Activated CD4-positive, alpha-beta T cell treated with anti-CD3 and anti-CD28 coated beads, Interleukin-2, amount 10 ng/mL, durations not matched to agents 7 days and 5 days (primary cell): ENCODE measurements at regions not wholly inside any gene's neighbourhood (a gene's known extent, or its start where the extent isn't known, plus 50 kb on each side); places are given as distances from the start of the nearest gene placed in this dataset.

Source experiments
- CTCF ChIA-PET: fragments of 350-600 bp; sonication (Branson Sonifier 250); formaldehyde crosslinking; loops from one replicate; lab custom pipeline; 2021; ENCODE audit warnings: antibody characterized with exemption; lab: Charles Lee
- POLR2A ChIA-PET: fragments of 350-600 bp; sonication (Branson Sonifier 250); formaldehyde crosslinking; loops from one replicate; lab custom pipeline; 2021; ENCODE audit warnings: antibody characterized with exemption; lab: Charles Lee
- DNase-seq: peaks from one replicate; pipeline ENCODE4 v3.0.0-alpha.2; 2020
- H3K27ac Mint-ChIP-seq: one replicate; pipeline ENCODE4 v1.8.0; 2021; ENCODE audit warnings: mild to moderate bottlenecking, moderate library complexity, mixed read lengths
- H3K27me3 Mint-ChIP-seq: one replicate; pipeline ENCODE4 v1.8.0; 2021; ENCODE audit warnings: mixed read lengths
- H3K36me3 Mint-ChIP-seq: one replicate; pipeline ENCODE4 v1.8.0; 2021; ENCODE audit warnings: low read depth, mixed read lengths
- H3K4me1 Mint-ChIP-seq: one replicate; pipeline ENCODE4 v1.8.0; 2021; ENCODE audit warnings: mixed read lengths
- H3K4me3 Mint-ChIP-seq: one replicate; pipeline ENCODE4 v1.8.0; 2021; ENCODE audit warnings: mild to moderate bottlenecking, moderate library complexity, mixed read lengths
- H3K9me3 Mint-ChIP-seq: one replicate; pipeline ENCODE4 v1.8.0; 2021; ENCODE audit warnings: mixed read lengths

DNA sequence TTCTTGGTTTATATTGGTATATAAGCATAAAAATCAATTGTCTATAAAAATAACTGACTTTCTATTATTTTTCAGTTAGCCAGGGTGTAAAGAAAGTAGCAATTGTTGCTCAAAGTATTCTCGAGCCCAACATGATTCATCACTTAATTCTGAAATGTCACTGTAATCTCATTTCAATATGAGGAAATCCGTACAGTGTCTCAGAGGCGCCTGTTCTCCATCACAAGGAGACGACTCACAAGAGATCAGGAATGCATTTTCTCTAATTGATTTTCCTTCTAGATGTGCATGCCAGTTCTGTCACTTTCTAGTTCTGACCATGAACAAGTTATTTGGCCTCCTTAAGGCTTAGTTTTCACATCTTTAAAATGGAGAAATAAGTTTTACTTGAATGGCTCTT lies 753.1 kb downstream of the MAFB start:
- no peak for DNase-seq
- H3K36me3 Mint-ChIP-seq = no peaks in the 10 kb centered on the region
- no peak overlapping the region for H3K27ac Mint-ChIP-seq
- H3K9me3 Mint-ChIP-seq = no peaks in the 10 kb centered on the region
- ChIA-PET CTCF (interaction anchor here (0.7 kb wide), 1 partner anchor 112 kb away, joined by 3 read pairs; no protein-coding TSS in a partner anchor), POLR2A (no interaction called here)
- H3K27me3 Mint-ChIP-seq = no peaks in the 10 kb centered on the region
- H3K4me1 Mint-ChIP-seq = no peaks in the 10 kb centered on the region
- no peak overlapping the region for H3K4me3 Mint-ChIP-seq

DNA sequence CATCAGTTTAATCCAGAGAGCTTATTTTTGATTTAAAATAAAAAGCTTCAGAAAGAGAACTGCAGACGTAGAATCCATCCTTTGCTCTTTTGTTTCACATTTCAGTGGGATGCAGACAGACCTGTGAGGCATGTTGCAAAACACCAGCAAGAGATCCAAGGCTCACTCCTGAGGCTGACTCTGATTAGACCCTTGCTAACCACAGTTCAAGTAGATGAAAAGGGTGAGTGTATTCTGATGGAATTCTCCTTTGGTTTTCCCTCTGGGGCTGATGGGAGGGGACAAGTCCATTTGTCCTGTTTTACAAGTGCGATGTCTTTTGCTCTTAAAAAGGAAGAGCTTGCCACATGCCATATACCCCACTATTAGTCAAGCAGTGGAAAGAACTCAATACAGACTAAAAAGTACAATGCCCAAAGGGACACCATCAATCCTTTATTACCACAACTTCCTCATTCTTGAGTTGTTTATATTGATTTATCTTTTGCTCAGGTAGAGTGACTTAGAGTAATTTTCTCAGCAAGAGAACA lies 772.7 kb downstream of the MAFB start:
- Mint-ChIP-seq H3K27ac (no peak overlapping the region), H3K27me3 (no peaks in the 10 kb centered on the region), H3K9me3 (no peaks in the 10 kb centered on the region), H3K4me3 (no peak overlapping the region), H3K36me3 (no peaks in the 10 kb centered on the region), H3K4me1 (no peaks in the 10 kb centered on the region)
- no peak for DNase-seq
- CTCF ChIA-PET = no interaction called here
- POLR2A ChIA-PET = no interaction called here

DNA sequence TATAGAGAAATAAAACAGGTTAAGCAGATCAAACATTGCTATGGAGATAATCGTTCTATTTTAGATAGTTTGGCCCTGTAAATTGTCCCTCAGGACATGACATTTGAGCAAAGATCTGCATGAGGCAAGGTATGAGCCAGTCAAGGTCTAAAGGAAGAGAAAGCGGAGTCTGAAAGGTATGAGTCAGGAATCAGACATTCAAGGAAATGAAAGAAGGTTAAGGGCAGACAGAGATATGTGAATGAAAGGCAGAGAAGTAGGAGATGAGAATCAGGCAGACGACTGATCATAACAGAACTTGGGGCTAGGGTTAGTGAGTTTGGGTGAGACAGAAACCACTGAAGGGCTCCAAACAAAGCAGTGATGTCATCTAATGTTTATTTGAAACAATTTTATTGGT lies 775.8 kb downstream of the MAFB start:
- Mint-ChIP-seq H3K9me3 (no peaks in the 10 kb centered on the region), H3K27ac (no peak overlapping the region), H3K4me1 (no peaks in the 10 kb centered on the region), H3K27me3 (no peaks in the 10 kb centered on the region), H3K36me3 (no peaks in the 10 kb centered on the region), H3K4me3 (no peak overlapping the region)
- CTCF ChIA-PET = no interaction called here
- POLR2A ChIA-PET = no interaction called here
- DNase-seq = no peak

DNA sequence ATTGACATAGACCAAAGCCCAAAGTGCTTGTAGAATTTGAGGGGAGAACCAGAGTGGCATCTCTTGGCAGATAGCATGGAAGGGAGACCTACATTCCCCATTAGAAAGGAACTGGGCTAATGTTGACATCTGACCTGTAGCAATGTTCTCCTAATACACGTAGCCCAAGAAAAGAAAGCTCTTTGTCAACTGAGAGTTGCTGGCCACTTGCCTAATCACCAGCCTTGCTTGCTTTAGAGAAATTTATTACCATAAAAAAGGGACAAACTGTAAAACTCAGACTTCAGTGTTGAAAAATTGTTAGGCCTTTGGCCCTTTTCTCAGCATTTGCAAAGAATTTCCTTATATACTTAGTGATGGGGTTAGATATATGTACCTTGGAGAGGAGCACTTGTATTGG lies 777.5 kb downstream of the MAFB start:
- no peaks in the 10 kb centered on the region for H3K9me3 Mint-ChIP-seq
- no peak overlapping the region for H3K4me3 Mint-ChIP-seq
- no peak for DNase-seq
- H3K4me1 Mint-ChIP-seq = no peaks in the 10 kb centered on the region
- no peak overlapping the region for H3K27ac Mint-ChIP-seq
- ChIA-PET POLR2A (no interaction called here), CTCF (no interaction called here)
- H3K36me3 Mint-ChIP-seq = no peaks in the 10 kb centered on the region
- no peaks in the 10 kb centered on the region for H3K27me3 Mint-ChIP-seq

DNA sequence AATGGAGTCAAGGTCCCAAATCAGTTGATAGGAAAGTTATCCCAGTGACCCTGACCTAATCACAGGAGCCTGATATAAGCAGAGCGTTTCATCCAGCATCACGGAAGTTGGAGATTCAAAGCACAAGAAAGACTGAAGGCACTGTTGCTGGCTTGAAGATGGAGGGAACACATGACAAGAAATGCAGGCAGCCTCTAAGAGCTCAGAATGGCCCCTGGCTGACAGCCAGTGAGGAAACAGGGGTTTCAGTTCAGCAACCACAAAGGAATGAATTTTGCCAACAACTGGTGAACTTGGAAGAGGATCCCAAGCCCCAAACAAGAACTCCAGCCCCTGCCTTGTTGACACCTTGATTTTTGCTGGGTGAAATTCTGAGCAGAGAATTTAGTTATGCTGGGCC lies 778.5 kb downstream of the MAFB start:
- Mint-ChIP-seq H3K4me3 (no peak overlapping the region), H3K27ac (no peak overlapping the region), H3K9me3 (no peaks in the 10 kb centered on the region), H3K36me3 (no peaks in the 10 kb centered on the region), H3K4me1 (no peaks in the 10 kb centered on the region), H3K27me3 (no peaks in the 10 kb centered on the region)
- no peak for DNase-seq
- ChIA-PET CTCF (no interaction called here), POLR2A (no interaction called here)

DNA sequence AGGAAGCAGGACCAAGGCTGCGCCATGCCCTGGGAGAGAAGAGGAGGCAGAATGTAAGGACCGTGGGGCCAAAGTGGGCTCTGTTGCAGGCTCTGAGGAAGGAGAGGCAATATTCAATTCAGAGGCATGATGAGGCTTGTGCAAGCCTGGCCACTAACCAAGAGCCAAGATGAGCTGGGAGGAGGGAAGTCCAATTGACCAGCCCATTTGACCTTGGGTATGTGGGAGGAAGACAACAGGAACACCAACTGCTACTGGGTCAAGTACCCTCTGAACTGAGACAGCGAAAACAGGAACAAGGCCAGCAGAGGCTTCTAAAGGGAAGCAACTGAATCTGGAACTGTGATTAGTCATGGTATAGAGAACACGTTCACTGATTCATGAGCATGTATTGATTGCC lies 779.6 kb downstream of the MAFB start:
- Mint-ChIP-seq H3K4me1 (no peaks in the 10 kb centered on the region), H3K9me3 (no peaks in the 10 kb centered on the region)

DNA sequence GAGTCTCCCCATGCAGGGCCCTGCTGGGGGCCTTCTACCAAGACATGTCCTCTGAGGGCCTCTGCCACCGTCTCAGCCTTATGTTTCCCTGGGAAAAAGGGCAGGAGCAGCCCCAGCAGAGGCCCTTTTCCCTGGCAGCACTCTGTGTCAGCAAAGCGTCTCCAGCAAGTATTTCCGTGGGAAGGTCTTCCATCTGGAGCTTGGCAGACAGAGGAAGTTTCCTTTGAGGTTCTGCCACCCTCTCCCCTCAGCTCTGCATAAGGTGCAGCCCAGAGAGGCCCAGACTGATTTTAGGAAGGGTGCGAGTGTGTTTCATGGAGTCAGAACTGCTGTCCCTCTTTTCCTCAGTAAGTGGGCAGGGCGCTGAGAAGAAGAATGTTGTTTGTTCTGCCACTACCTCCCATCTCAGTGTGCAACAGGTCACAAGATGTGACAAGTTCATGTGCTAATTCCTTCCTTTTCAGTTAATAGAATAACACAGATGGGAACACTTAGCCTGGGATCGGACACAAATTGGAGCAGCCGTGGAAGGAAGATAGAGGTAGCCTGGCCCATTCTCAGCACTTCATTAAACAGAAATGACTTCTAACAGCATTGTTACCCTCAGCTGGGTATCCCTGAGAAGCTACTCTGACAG lies 784.4 kb downstream of the MAFB start:
- no peak overlapping the region for H3K27ac Mint-ChIP-seq
- H3K36me3 Mint-ChIP-seq = no peaks in the 10 kb centered on the region
- POLR2A ChIA-PET = no interaction called here
- H3K27me3 Mint-ChIP-seq = no peaks in the 10 kb centered on the region
- H3K4me1 Mint-ChIP-seq = no peaks in the 10 kb centered on the region
- DNase-seq = no peak
- no peak overlapping the region for H3K4me3 Mint-ChIP-seq
- CTCF ChIA-PET = interaction anchor here (1.1 kb wide), 1 partner anchor 31 kb away, joined by 3 read pairs; no protein-coding TSS in a partner anchor
- no peaks in the 10 kb centered on the region for H3K9me3 Mint-ChIP-seq

More for the DNA sequence above, 779.6 kb downstream of the MAFB start:
- Mint-ChIP-seq H3K27ac (no peak overlapping the region), H3K27me3 (no peaks in the 10 kb centered on the region), H3K4me3 (no peak overlapping the region), H3K36me3 (no peaks in the 10 kb centered on the region)
- no peak for DNase-seq
- POLR2A ChIA-PET = no interaction called here
- CTCF ChIA-PET = no interaction called here

DNA sequence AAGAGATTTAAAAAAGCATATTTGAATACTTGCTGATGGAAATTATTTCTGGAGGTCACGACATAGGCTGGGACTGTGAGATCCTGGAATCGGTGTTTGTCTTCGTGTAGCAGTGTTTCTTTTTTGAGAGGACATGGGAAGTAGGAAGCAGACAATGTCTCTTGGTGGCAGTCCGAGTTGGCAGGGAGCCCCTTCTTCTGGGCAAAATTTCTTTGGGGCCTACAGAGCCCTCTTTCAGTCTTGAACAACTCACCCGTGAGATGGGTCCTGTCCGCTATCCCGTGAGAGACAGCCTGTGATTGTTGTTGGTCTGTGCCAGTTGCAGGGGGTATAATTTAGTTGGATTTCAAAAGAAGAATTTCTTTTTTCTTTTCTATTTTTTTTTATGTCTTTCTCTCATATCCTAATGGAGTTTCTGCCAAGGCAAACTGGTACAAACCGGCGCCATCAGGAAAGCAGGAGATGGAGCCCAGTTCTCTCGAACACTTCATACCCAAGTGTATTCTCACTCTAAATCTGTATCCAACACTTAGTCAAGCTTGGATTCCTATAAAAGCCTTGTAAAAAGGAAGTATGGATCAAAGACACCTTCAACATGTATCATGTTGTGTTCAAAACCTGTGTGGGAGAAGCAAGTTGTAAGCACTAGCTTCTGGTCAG lies 785.1 kb downstream of the MAFB start:
- Mint-ChIP-seq H3K27ac (no peak overlapping the region), H3K9me3 (no peaks in the 10 kb centered on the region), H3K4me1 (no peaks in the 10 kb centered on the region), H3K36me3 (no peaks in the 10 kb centered on the region), H3K4me3 (no peak overlapping the region), H3K27me3 (no peaks in the 10 kb centered on the region)
- ChIA-PET CTCF (interaction anchor here (0.6 kb wide), 1 partner anchor 1987 kb away, joined by 4 read pairs; no protein-coding TSS in a partner anchor), POLR2A (no interaction called here)
- DNase-seq = no peak

DNA sequence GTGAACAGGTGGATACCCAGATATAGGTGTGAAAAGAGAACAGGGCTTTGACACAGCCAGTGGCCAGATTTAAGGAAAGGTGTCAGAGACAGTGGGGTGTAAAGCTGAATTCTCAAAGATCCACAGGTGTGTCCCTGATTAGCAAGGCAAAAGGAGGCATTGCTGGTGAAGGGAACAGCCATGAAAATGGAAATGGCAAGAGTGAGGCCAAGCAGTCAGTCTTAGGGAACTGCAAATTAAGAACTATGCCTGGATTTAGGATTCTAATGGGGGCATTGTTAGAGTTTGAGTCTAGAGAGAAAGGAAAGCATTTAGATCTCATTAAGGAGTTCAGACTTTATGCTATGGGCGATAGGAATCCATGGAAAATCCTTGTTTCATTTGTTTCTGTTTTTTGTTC lies 789.2 kb downstream of the MAFB start:
- no peak for DNase-seq
- CTCF ChIA-PET = no interaction called here
- H3K4me1 Mint-ChIP-seq = no peaks in the 10 kb centered on the region
- H3K9me3 Mint-ChIP-seq = no peaks in the 10 kb centered on the region
- no peak overlapping the region for H3K27ac Mint-ChIP-seq
- H3K36me3 Mint-ChIP-seq = no peaks in the 10 kb centered on the region
- no peaks in the 10 kb centered on the region for H3K27me3 Mint-ChIP-seq
- H3K4me3 Mint-ChIP-seq = no peak overlapping the region
- POLR2A ChIA-PET = no interaction called here

DNA sequence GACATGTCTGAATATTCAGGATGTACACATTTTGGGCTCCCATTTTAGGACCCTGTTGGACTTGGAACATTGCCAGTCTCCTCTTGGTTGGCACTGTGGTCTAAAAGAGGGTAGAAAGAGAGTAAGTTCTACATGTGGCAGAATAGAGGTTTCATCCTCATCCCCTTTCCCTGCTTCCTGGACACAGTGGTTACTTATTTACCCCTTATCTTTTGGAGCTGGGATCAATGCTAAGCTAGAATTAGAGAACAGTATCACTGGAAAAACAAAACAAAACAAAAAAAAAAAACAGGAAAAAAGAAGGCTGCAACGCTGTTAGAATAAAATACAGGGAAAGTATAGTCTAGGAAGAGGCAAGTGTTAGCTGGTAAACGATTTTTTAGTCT lies 790.6 kb downstream of the MAFB start:
- no peaks in the 10 kb centered on the region for H3K9me3 Mint-ChIP-seq
- no peak for DNase-seq
- no peaks in the 10 kb centered on the region for H3K27me3 Mint-ChIP-seq
- no peaks in the 10 kb centered on the region for H3K36me3 Mint-ChIP-seq
- no peaks in the 10 kb centered on the region for H3K4me1 Mint-ChIP-seq
- CTCF ChIA-PET = interaction anchor here (0.6 kb wide), 1 partner anchor 297 kb away, joined by 7 read pairs; no protein-coding TSS in a partner anchor
- H3K4me3 Mint-ChIP-seq = no peak overlapping the region
- POLR2A ChIA-PET = no interaction called here
- no peak overlapping the region for H3K27ac Mint-ChIP-seq

DNA sequence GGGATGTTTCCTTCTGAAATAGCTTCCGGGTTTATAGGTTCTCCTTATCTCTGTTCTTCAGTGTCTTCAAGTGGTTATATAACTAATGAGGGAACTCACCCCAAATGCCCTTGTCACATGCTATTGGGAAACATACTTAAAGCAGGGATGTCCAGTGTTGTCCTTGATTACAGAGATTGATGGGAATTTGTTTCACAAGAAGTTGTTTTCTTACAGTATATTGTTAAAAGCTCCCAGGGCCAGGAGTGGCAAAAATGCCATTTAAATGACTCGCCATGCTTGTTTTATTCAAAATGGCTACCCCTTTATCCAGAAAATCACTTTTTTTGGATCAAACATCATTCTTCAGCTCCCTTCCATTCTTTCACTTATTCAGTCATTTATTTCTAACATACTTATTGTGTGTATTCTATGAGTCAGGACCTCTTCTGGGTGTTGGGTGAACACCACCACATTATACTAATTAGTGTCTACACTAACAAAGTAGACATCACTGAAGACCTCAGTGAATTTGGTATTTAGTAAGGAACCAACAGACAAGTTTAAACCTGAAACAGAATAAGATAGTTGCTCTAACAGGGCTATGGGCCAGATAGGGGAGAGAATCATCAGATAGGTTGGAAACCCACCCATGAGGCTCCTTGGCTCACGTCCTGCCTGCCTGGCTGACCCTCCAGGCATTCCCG lies 791.1 kb downstream of the MAFB start:
- DNase-seq = no peak
- Mint-ChIP-seq H3K27me3 (no peaks in the 10 kb centered on the region), H3K36me3 (no peaks in the 10 kb centered on the region), H3K4me3 (no peak overlapping the region), H3K9me3 (no peaks in the 10 kb centered on the region), H3K4me1 (no peaks in the 10 kb centered on the region), H3K27ac (no peak overlapping the region)
- ChIA-PET POLR2A (no interaction called here), CTCF (no interaction called here)

DNA sequence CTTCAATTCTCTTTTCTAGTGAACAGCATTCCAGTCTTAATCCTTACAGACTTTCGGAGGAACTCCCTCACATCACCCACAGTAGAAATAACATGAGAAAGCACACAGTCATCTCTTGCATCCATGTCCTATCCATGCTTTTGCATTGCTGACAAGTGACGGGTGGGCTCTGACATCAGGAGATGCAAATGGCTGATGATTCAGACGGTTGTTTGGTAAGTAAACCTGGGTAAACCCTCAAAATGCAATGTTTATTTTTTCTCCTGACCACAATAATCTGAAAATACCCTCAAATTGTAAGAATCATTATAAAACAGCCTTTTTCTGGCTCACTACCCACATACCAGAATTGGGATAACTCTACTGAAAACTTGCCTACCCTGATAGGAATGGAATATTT lies 792.0 kb downstream of the MAFB start:
- Mint-ChIP-seq H3K27me3 (no peaks in the 10 kb centered on the region), H3K4me1 (no peaks in the 10 kb centered on the region), H3K4me3 (no peak overlapping the region), H3K36me3 (no peaks in the 10 kb centered on the region), H3K9me3 (no peaks in the 10 kb centered on the region), H3K27ac (no peak overlapping the region)
- ChIA-PET POLR2A (no interaction called here), CTCF (no interaction called here)
- no peak for DNase-seq

DNA sequence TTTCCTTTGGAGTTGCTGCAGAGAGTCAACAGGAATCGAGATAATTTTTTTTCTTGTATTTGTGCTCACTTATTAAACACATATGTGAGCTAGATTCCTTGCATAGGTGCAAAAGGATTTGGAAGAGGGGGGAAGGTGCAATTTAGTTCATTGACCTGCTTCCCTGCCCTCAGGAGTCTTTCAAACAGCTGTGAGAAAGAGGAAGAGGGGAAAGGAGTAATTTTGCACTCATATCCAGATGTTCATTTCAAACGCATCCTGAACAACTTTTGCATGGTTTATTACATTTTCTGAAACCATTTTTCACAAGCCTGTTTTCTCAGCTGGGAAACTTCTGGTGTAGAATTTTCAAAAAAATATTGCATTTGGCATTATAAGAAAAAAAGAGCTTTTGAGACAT lies 795.0 kb downstream of the MAFB start:
- POLR2A ChIA-PET = no interaction called here
- Mint-ChIP-seq H3K4me1 (no peaks in the 10 kb centered on the region), H3K36me3 (no peaks in the 10 kb centered on the region), H3K27me3 (no peaks in the 10 kb centered on the region), H3K4me3 (no peak overlapping the region), H3K9me3 (no peaks in the 10 kb centered on the region), H3K27ac (no peak overlapping the region)
- no peak for DNase-seq
- CTCF ChIA-PET = no interaction called here
